K562 (cell line): ENCODE measurements at regions not wholly inside any gene's neighbourhood (a gene's known extent, or its start where the extent isn't known, plus 50 kb on each side); places are given as distances from the start of the nearest gene placed in this dataset.

Experiments
- BCL6 ChIP-seq: fragments of 250-450 bp; sonication (Bioruptor Pico); IDR thresholded peaks from 2 replicates; pipeline ENCODE4 v1.4.0; 2020
- CBX3 ChIP-seq, 2 experiments: IDR thresholded peaks; 1 replicate in 1 of 2; 2 replicates in 1 of 2; pipeline ENCODE4 v1.6.1; 2012; ENCODE audit warnings: inconsistent platforms in 2 of 2, low read length in 2 of 2, borderline replicate concordance in 1 of 2, control low read depth in 1 of 2
- EZH2 ChIP-seq: IDR thresholded peaks from 2 replicates; pipeline ENCODE4 v1.6.1; 2012; ENCODE audit warnings: low read depth, mild to moderate bottlenecking, inconsistent platforms, low read length, borderline replicate concordance
- HDAC1 ChIP-seq, 2 experiments: fragments of 450-650 bp; IDR thresholded peaks; 2 replicates each; pipeline ENCODE4 v1.6.1; 2016 to 2017; ENCODE audit warnings: inconsistent platforms in 1 of 2, mild to moderate bottlenecking in 1 of 2, moderate library complexity in 1 of 2
- JUNB ChIP-seq: fragments of 450-650 bp; formaldehyde crosslinking; conservative IDR thresholded peaks from 2 replicates; pipeline ENCODE4 v1.4.0; 2020; ENCODE audit warnings: mild to moderate bottlenecking

- no peak for TF ChIP-seq HDAC1 (IDR thresholded peaks at IDR 0.05)
- no peak for TF ChIP-seq BCL6 (CRISPR knock-in tag)
- TF ChIP-seq EZH2, result no peak
- no peak for TF ChIP-seq CBX3 (IDR thresholded peaks at IDR 0.05; ENCODE audit: borderline replicate concordance in 1 of 2, low read length in 2 of 2)
- no peak for TF ChIP-seq JUNB (CRISPR knock-in tag)
Observed at GRCh38 chr13:73873940-73874830, 260.0 kb downstream of the KLF12 start.
